HCT116 (cell line): ENCODE measurements at regions not wholly inside any gene's neighbourhood (a gene's known extent, or its start where the extent isn't known, plus 50 kb on each side); places are given as distances from the start of the nearest gene placed in this dataset.

Source experiments
- ATF3 ChIP-seq: IDR thresholded peaks from 2 replicates; pipeline ENCODE4 v1.6.1; 2012
- CTCF ChIP-seq, 3 experiments: fragments of 200-600 bp in 1 of 3; sonication (generic) in 1 of 3; IDR thresholded peaks in 2 of 3; conservative IDR thresholded peaks in 1 of 3; 2 replicates each; pipeline ENCODE4 v1.5.1; 2012 to 2017; ENCODE audit warnings: low read depth in 2 of 3, low read length in 2 of 3, antibody characterized with exemption in 1 of 3, borderline replicate concordance in 1 of 3, control low read depth in 1 of 3, mild to moderate bottlenecking in 1 of 3, mixed read lengths in 1 of 3, mixed run types in 1 of 3, moderate library complexity in 1 of 3; ENCODE audit not compliant: insufficient read depth in 1 of 3
- JUND ChIP-seq: IDR thresholded peaks from 2 replicates; pipeline ENCODE4 v1.6.1; 2012
- POLR2A ChIP-seq: IDR thresholded peaks from 2 replicates; pipeline ENCODE4 v1.7.0; 2011; ENCODE audit warnings: borderline replicate concordance; ENCODE audit not compliant: insufficient read depth, insufficient read length; ENCODE audit errors: extremely low read depth
- RAD21 ChIP-seq: IDR thresholded peaks from 2 replicates; pipeline ENCODE4 v1.6.1; 2012; ENCODE audit warnings: low read depth, mild to moderate bottlenecking
- TCF7L2 ChIP-seq: IDR thresholded peaks from 2 replicates; pipeline ENCODE4 v1.7.0; 2011; ENCODE audit warnings: borderline replicate concordance, inconsistent platforms; ENCODE audit not compliant: insufficient read depth, insufficient read length; ENCODE audit errors: extremely low read depth
- YY1 ChIP-seq: IDR thresholded peaks from 2 replicates; pipeline ENCODE4 v1.6.1; 2011; ENCODE audit warnings: low read length, low read depth, moderate library complexity, mild to moderate bottlenecking; ENCODE audit not compliant: insufficient replicate concordance; ENCODE audit errors: extremely low read depth
- ZFX ChIP-seq: fragments of 450-650 bp; IDR thresholded peaks from 2 replicates; pipeline ENCODE4 v1.6.1; 2017
- ZNF274 ChIP-seq: fragments of 200-500 bp; sonication (Bioruptor generic); IDR thresholded peaks from 2 replicates; pipeline ENCODE4 v1.6.1; 2014; ENCODE audit warnings: mild to moderate bottlenecking, low read depth, low read length, inconsistent platforms

GRCh38 chr1:232438476-232438875 is 191.5 kb downstream of the SIPA1L2 start:
- TF ChIP-seq ZNF274 (no peak), CTCF (IDR thresholded peaks at IDR 0.05 in 2 of 3, conservative IDR thresholded peaks at IDR 0.05 in 1 of 3; ENCODE audit: borderline replicate concordance in 1 of 3, insufficient read depth in 1 of 3, low read depth in 2 of 3, low read length in 2 of 3) (no peak), RAD21 (no peak), ZFX (no peak), JUND (no peak), TCF7L2 (no peak), POLR2A (no peak), YY1 (no peak), ATF3 (no peak)
